Small intestine (tissue), 7 donors: ENCODE measurements at regions not wholly inside any gene's neighbourhood (a gene's known extent, or its start where the extent isn't known, plus 50 kb on each side); places are given as distances from the start of the nearest gene placed in this dataset.

Source experiments
- DNase-seq, 2 donors: peaks; one replicate each; pipeline versions ENCODE4 v3.0.0 to v3.0.0-alpha.2; 2013
- FAIRE-seq: peaks from 2 replicates; lab custom pipeline; 2012; peaks lifted over from hg19 to GRCh38; lab: Jason Lieb, UNC
- H3K27ac ChIP-seq, 3 donors: one replicate each; pipeline ENCODE4 v1.5.1; 2013; ENCODE audit warnings: low read length in 2 of 3, mild to moderate bottlenecking in 2 of 3, control low read depth in 1 of 3, inconsistent platforms in 1 of 3, low read depth in 1 of 3, moderate library complexity in 1 of 3
- H3K27me3 ChIP-seq, 3 donors: one replicate each; pipeline ENCODE4 v1.6.1; 2013; ENCODE audit warnings: low read length in 3 of 3, inconsistent platforms in 1 of 3; ENCODE audit not compliant: control insufficient read depth in 3 of 3, insufficient read depth in 3 of 3
- H3K36me3 ChIP-seq, 3 donors: one replicate each; pipeline ENCODE4 v1.6.1; 2013; ENCODE audit warnings: low read length in 3 of 3, inconsistent platforms in 1 of 3, low read depth in 1 of 3, mild to moderate bottlenecking in 1 of 3, moderate library complexity in 1 of 3; ENCODE audit not compliant: control insufficient read depth in 3 of 3, insufficient read depth in 2 of 3
- H3K4me1 ChIP-seq, 3 donors: one replicate each; pipeline ENCODE4 v1.6.1; 2013; ENCODE audit warnings: low read length in 2 of 3, inconsistent platforms in 1 of 3, low read depth in 1 of 3, mild to moderate bottlenecking in 1 of 3, moderate library complexity in 1 of 3; ENCODE audit not compliant: control insufficient read depth in 3 of 3, insufficient read depth in 2 of 3
- H3K4me3 ChIP-seq, 3 donors: one replicate each; pipeline ENCODE4 v1.5.1; 2013; ENCODE audit warnings: low read length in 3 of 3, control low read depth in 1 of 3, inconsistent platforms in 1 of 3, low read depth in 1 of 3, mild to moderate bottlenecking in 1 of 3, moderate library complexity in 1 of 3
- H3K9me3 ChIP-seq, 2 donors: one replicate each; pipeline ENCODE4 v1.6.1; 2013; ENCODE audit warnings: low read depth in 1 of 2, low read length in 1 of 2; ENCODE audit not compliant: control insufficient read depth in 2 of 2, insufficient read depth in 1 of 2
- WGBS, 3 donors: extraction: QIAGEN DNeasy Blood & Tissue Kit; methylation state at CpG; one replicate each; pipeline ENCODE4 v1.1.7; 2013; 5-methylcytosine and 5-hydroxymethylcytosine counted together
- donor health status: healthy with polysubstance abuse.
- donor health status: control.
- donor health status: control.
- donor health status: Bipolar disorder and iron deficiency.
- donor health status: healthy.

GRCh38 chr15:94177112-94177511 lies 54.2 kb upstream of the MCTP2 start:
- Histone ChIP-seq H3K36me3 (no peaks in the 10 kb centered on the region), H3K4me1 (no peaks in the 10 kb centered on the region), H3K9me3 (no peaks in the 10 kb centered on the region), H3K27me3 (no peaks in the 10 kb centered on the region), H3K4me3 (no peak overlapping the region), H3K27ac (no peak overlapping the region)
- DNase-seq (no peak), FAIRE-seq (no peak)
- 61 to 71% (median 67%) methylated on average over 4 of the region's 4 CpGs for WGBS, 3 donors

- WGBS, 3 donors = 32 to 60% (median 53%) methylated on average over 1 of the region's 1 CpG
- no peak for FAIRE-seq
Measured at GRCh38 chr15:94175420-94175819, 55.9 kb upstream of the MCTP2 start.

GRCh38 chr15:94174399-94174802 lies 57.0 kb upstream of the MCTP2 start:
- FAIRE-seq = no peak
- Histone ChIP-seq H3K4me1 (no peaks in the 10 kb centered on the region), H3K27me3 (no peaks in the 10 kb centered on the region), H3K4me3 (no peak overlapping the region), H3K36me3 (no peaks in the 10 kb centered on the region), H3K9me3 (no peaks in the 10 kb centered on the region), H3K27ac (no peak overlapping the region)
- DNase-seq = no peak

More at GRCh38 chr15:94175420-94175819, 55.9 kb upstream of the MCTP2 start:
- DNase-seq = no peak
- no peak overlapping the region for H3K27ac ChIP-seq
- no peaks in the 10 kb centered on the region for H3K9me3 ChIP-seq
- H3K27me3 ChIP-seq = no peaks in the 10 kb centered on the region
- H3K4me3 ChIP-seq = no peak overlapping the region
- no peaks in the 10 kb centered on the region for H3K36me3 ChIP-seq
- H3K4me1 ChIP-seq = no peaks in the 10 kb centered on the region

GRCh38 chr15:94168250-94168649 lies 63.1 kb upstream of the MCTP2 start:
- no peak overlapping the region for H3K27ac ChIP-seq
- H3K36me3 ChIP-seq = no peaks in the 10 kb centered on the region
- H3K4me1 ChIP-seq = no peaks in the 10 kb centered on the region
- H3K27me3 ChIP-seq = no peaks in the 10 kb centered on the region
- 83 to 88% (median 85%) methylated on average over 8 of the region's 8 CpGs for WGBS, 3 donors
- H3K9me3 ChIP-seq = no peaks in the 10 kb centered on the region
- peak in 1 of 2 donors; percentile 6 for DNase-seq
- H3K4me3 ChIP-seq = no peak overlapping the region
- no peak for FAIRE-seq

- FAIRE-seq (no peak), DNase-seq (no peak)
- Histone ChIP-seq H3K36me3 (no peaks in the 10 kb centered on the region), H3K27ac (no peak overlapping the region), H3K9me3 (no peaks in the 10 kb centered on the region), H3K27me3 (no peaks in the 10 kb centered on the region), H3K4me3 (no peak overlapping the region), H3K4me1 (no peaks in the 10 kb centered on the region)
- 82 to 84% (median 84%) methylated on average over 3 of the region's 3 CpGs for WGBS, 3 donors
Measured at GRCh38 chr15:94164971-94165370, 66.4 kb upstream of the MCTP2 start.

- Histone ChIP-seq H3K9me3 (no peaks in the 10 kb centered on the region), H3K36me3 (no peaks in the 10 kb centered on the region), H3K27ac (no peak overlapping the region), H3K4me3 (no peak overlapping the region), H3K4me1 (no peaks in the 10 kb centered on the region), H3K27me3 (no peaks in the 10 kb centered on the region)
- 44 to 47% (median 46%) methylated on average over 10 of the region's 10 CpGs for WGBS, 3 donors
- DNase-seq (peak; percentile 65 to 71), FAIRE-seq (no peak)
Measured at GRCh38 chr15:94164202-94164807, 67.1 kb upstream of the MCTP2 start.

GRCh38 chr15:94162939-94163338 lies 68.4 kb upstream of the MCTP2 start:
- FAIRE-seq = no peak
- H3K27ac ChIP-seq = no peak overlapping the region
- 85 to 86% (median 86%) methylated on average over 5 of the region's 5 CpGs for WGBS, 3 donors

GRCh38 chr15:94154255-94154654 lies 77.1 kb upstream of the MCTP2 start:
- no peak for FAIRE-seq
- no peak overlapping the region for H3K27ac ChIP-seq
- H3K27me3 ChIP-seq = no peaks in the 10 kb centered on the region
- DNase-seq = no peak
- 79 to 87% (median 79%) methylated on average over 3 of the region's 3 CpGs for WGBS, 3 donors
- no peaks in the 10 kb centered on the region for H3K36me3 ChIP-seq
- no peaks in the 10 kb centered on the region for H3K4me1 ChIP-seq
- no peak overlapping the region for H3K4me3 ChIP-seq
- no peaks in the 10 kb centered on the region for H3K9me3 ChIP-seq

More at GRCh38 chr15:94162939-94163338, 68.4 kb upstream of the MCTP2 start:
- DNase-seq = no peak
- no peaks in the 10 kb centered on the region for H3K36me3 ChIP-seq
- H3K27me3 ChIP-seq = no peaks in the 10 kb centered on the region
- no peaks in the 10 kb centered on the region for H3K4me1 ChIP-seq
- H3K9me3 ChIP-seq = no peaks in the 10 kb centered on the region
- H3K4me3 ChIP-seq = no peak overlapping the region

- H3K36me3 ChIP-seq = no peaks in the 10 kb centered on the region
- no peaks in the 10 kb centered on the region for H3K4me1 ChIP-seq
- FAIRE-seq (no peak), DNase-seq (no peak)
- H3K27me3 ChIP-seq = no peaks in the 10 kb centered on the region
- H3K9me3 ChIP-seq = no peaks in the 10 kb centered on the region
- WGBS, 3 donors = 43 to 57% (median 50%) methylated on average over 4 of the region's 4 CpGs
- H3K4me3 ChIP-seq = no peak overlapping the region
- no peak overlapping the region for H3K27ac ChIP-seq
Measured at GRCh38 chr15:94145046-94145445, 86.3 kb upstream of the MCTP2 start.
